KMS-11 (cell line): ENCODE measurements at regions not wholly inside any gene's neighbourhood (a gene's known extent, or its start where the extent isn't known, plus 50 kb on each side); places are given as distances from the start of the nearest gene placed in this dataset.
"Not testable (repeated sequence)": the region's sequence is repeated elsewhere in the genome, so short reads cannot be mapped to it uniquely, and the experiment has no call there.

Source experiments
- H2AFZ ChIP-seq: fragments of 200-600 bp; sonication (generic); 2 replicates; pipeline ENCODE4 v1.6.1; 2016; ENCODE audit warnings: antibody characterized with exemption, mixed run types, low read depth
- H3K27ac ChIP-seq: fragments of 200-600 bp; sonication (generic); 2 replicates; pipeline ENCODE4 v1.6.1; 2016; ENCODE audit warnings: mild to moderate bottlenecking, mixed run types
- H3K27me3 ChIP-seq: fragments of 200-600 bp; sonication (generic); 2 replicates; pipeline ENCODE4 v1.6.1; 2017; ENCODE audit warnings: mild to moderate bottlenecking, low read depth, mixed run types, moderate library complexity; ENCODE audit not compliant: insufficient read depth
- H3K36me3 ChIP-seq: fragments of 200-600 bp; sonication (generic); 2 replicates; pipeline ENCODE4 v1.6.1; 2017; ENCODE audit warnings: mild to moderate bottlenecking, mixed run types; ENCODE audit not compliant: insufficient read depth
- H3K4me1 ChIP-seq: fragments of 200-600 bp; sonication (generic); 2 replicates; pipeline ENCODE4 v1.6.1; 2016; ENCODE audit warnings: mild to moderate bottlenecking, low read depth, mixed run types; ENCODE audit not compliant: poor library complexity, severe bottlenecking
- H3K4me2 ChIP-seq: fragments of 200-600 bp; sonication (generic); 2 replicates; pipeline ENCODE4 v1.7.0; 2016; ENCODE audit warnings: mild to moderate bottlenecking, mixed run types
- H3K4me3 ChIP-seq: fragments of 200-600 bp; sonication (generic); IDR thresholded peaks from 2 replicates; pipeline ENCODE4 v1.6.1; 2017; ENCODE audit warnings: low read depth, low read length, mixed read lengths; ENCODE audit not compliant: insufficient read depth
- H3K79me2 ChIP-seq: fragments of 200-600 bp; sonication (generic); 2 replicates; pipeline ENCODE4 v1.6.1; 2016; ENCODE audit warnings: low read depth, mixed run types; ENCODE audit not compliant: insufficient read depth
- H3K9ac ChIP-seq: fragments of 200-600 bp; sonication (generic); 2 replicates; pipeline ENCODE4 v1.6.1; 2016; ENCODE audit warnings: mild to moderate bottlenecking, mixed run types
- H4K20me1 ChIP-seq: fragments of 200-600 bp; sonication (generic); 2 replicates; pipeline ENCODE4 v1.6.1; 2016; ENCODE audit warnings: mild to moderate bottlenecking, mixed run types; ENCODE audit not compliant: insufficient read depth
- TF ChIP-seq, protein P1 (sequence below): fragments of 200-600 bp; sonication (generic); conservative IDR thresholded peaks from 2 replicates; pipeline ENCODE4 v1.6.1; 2017; ENCODE audit warnings: low read depth, mild to moderate bottlenecking, antibody characterized with exemption, low read length, moderate library complexity, mixed read lengths

DNA sequence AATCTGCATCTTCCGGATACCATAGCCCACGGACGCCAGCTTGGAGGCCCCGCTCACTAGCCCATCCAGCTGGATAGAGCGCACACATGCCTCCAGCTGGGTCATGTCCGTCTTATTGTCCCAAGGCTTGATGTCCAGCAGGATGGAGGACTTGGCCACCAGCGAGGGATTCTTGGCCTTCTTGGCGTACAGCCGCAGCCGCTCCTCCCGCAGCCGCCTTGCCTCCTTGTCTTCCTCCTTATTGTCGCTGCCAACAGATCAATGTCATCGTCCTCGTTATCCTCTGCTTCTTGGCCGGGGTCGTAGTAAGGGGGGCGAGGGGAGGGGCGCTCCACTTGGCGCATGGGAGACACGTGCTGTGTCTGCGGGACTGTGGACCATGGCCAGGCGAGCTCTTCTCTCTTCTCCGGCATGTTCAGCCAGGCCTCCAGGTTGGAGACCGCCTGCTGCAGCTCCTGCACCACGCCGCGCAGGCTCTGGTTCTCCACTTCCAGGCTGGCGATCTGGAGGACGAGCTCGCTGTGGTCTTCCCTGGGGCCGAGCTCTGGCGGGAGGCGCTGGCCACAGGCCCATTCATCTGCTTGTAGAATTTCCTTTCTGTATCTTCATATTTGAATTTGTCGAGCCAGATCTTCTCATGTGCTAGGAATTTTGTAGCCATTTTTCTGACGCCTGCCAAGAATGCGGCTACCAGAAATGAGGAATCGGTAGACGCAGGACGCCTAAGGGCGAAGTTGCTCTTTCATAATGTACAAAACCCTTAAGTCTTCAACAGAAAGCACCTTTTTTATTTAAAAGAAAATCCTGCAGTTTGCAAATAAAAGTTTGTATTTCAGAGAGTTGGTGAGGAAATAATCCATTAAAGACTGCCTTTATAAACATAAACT, 60.1 kb upstream of the PTPRK start:
- no peak overlapping the region for H3K27ac ChIP-seq
- H4K20me1 ChIP-seq, result no peaks in the 10 kb centered on the region
- H3K27me3 ChIP-seq, result no peaks in the 10 kb centered on the region
- no peak overlapping the region for H3K9ac ChIP-seq
- H3K4me2 ChIP-seq, result no peak overlapping the region
- H3K4me3 ChIP-seq, result no peak overlapping the region
- no peak overlapping the region for H2AFZ ChIP-seq
- H3K36me3 ChIP-seq, result no peaks in the 10 kb centered on the region
- H3K79me2 ChIP-seq, result no peaks in the 10 kb centered on the region
- H3K4me1 ChIP-seq, result no peaks in the 10 kb centered on the region
- TF ChIP-seq, protein P1, sequence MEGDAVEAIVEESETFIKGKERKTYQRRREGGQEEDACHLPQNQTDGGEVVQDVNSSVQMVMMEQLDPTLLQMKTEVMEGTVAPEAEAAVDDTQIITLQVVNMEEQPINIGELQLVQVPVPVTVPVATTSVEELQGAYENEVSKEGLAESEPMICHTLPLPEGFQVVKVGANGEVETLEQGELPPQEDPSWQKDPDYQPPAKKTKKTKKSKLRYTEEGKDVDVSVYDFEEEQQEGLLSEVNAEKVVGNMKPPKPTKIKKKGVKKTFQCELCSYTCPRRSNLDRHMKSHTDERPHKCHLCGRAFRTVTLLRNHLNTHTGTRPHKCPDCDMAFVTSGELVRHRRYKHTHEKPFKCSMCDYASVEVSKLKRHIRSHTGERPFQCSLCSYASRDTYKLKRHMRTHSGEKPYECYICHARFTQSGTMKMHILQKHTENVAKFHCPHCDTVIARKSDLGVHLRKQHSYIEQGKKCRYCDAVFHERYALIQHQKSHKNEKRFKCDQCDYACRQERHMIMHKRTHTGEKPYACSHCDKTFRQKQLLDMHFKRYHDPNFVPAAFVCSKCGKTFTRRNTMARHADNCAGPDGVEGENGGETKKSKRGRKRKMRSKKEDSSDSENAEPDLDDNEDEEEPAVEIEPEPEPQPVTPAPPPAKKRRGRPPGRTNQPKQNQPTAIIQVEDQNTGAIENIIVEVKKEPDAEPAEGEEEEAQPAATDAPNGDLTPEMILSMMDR, result no peak

DNA sequence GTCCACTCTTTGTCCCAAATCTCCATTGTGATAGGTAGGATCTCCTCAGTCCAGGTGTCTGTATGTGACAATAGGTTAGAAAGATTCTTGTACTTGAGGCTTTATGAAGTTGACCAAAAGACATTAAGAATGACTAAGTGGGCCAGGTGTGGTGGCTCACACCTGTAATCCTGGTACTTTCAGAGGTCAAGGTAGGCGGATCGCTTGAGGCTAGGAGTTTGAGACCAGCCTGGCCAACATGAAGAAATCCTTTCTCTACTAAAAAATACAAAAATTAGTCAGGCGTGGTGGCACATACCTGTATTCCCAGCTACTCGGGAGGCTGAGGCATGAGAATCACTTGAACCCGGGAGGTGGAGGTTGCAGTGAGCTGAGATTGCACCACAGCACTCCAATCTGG, 54.9 kb upstream of the PTPRK start:
- H3K4me3 ChIP-seq, H3K4me1 ChIP-seq, H3K36me3 ChIP-seq, H3K27ac ChIP-seq, H3K27me3 ChIP-seq, H4K20me1 ChIP-seq, H2AFZ ChIP-seq, H3K79me2 ChIP-seq, H3K4me2 ChIP-seq, H3K9ac ChIP-seq: not testable (repeated sequence)

DNA sequence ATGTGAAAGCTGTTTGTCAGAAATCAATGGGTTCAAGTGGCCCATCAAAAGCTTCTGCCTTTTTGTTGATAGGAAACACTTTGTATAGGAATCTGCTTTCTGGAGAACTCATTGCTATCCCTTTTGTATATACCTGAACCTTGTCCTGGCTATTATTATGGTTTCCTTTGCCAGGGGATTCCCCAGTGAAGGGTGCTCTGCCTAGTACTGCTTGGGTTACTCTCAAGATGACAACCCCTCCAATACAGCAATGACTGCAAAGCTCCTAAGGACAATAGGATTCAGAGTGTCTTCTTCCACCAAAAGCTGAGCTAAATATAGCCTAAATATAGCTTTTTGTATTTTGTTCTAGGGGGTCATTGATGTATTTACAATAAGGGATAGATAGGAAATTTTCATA, 54.0 kb upstream of the PTPRK start:
- no peaks in the 10 kb centered on the region for H3K79me2 ChIP-seq
- no peaks in the 10 kb centered on the region for H3K27me3 ChIP-seq
- H4K20me1 ChIP-seq, result no peaks in the 10 kb centered on the region
- no peak overlapping the region for H3K4me2 ChIP-seq
- no peak overlapping the region for H3K4me3 ChIP-seq
- TF ChIP-seq, protein P1, result no peak
- no peaks in the 10 kb centered on the region for H3K4me1 ChIP-seq
- no peak overlapping the region for H2AFZ ChIP-seq
- no peak overlapping the region for H3K9ac ChIP-seq
- no peaks in the 10 kb centered on the region for H3K36me3 ChIP-seq
- no peak overlapping the region for H3K27ac ChIP-seq

DNA sequence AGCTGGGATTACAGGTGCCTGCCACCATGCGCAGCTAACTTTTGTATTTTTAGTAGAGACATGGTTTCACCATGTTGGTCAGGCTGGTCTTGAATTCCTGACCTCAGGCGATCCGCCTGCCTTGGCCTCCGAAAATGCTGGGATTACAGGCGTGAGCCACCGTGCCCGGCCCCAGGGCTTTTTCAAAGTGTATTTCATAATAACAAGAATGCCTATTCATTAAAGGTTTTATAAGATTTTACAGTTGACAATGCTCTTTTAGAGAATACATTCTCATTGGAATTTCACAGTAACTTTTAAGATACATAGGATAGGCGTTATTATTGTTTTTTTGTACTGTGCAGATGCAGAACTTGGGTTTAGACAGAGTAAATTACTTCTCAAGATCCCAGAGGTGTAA, 52.6 kb upstream of the PTPRK start:
- Histone ChIP-seq H3K4me1 (no peaks in the 10 kb centered on the region), H3K9ac (no peak overlapping the region), H3K4me3 (no peak overlapping the region), H3K36me3 (no peaks in the 10 kb centered on the region), H3K79me2 (no peaks in the 10 kb centered on the region), H2AFZ (no peak overlapping the region), H3K4me2 (no peak overlapping the region), H3K27me3 (no peaks in the 10 kb centered on the region), H4K20me1 (no peaks in the 10 kb centered on the region), H3K27ac (no peak overlapping the region)
- TF ChIP-seq, protein P1, result no peak

DNA sequence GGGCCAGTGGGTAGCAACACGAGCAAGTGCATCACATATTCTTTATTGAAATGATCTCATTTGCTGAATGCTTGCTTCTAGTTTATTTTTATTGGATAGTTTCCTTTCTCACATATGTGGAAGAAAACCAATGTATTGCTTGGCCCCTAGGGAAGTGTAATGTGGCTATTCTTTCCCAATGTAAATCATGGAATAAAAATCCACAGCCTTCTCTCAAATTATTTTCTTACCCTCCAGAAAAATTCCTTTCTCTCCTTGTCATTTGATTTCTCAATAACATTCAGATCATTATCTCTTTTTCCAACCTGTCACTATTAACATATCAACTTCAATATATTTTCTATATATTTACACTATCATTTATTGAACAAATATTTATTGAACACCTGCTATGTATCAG, 51.9 kb upstream of the PTPRK start:
- Histone ChIP-seq H3K27me3 (no peaks in the 10 kb centered on the region), H3K4me2 (no peak overlapping the region), H3K4me3 (no peak overlapping the region), H3K9ac (no peak overlapping the region), H3K4me1 (no peaks in the 10 kb centered on the region), H3K27ac (no peak overlapping the region), H4K20me1 (no peaks in the 10 kb centered on the region), H2AFZ (no peak overlapping the region), H3K79me2 (no peaks in the 10 kb centered on the region), H3K36me3 (no peaks in the 10 kb centered on the region)
- TF ChIP-seq, protein P1, result no peak
